NCI-H1694 (cell line): ENCODE measurements at regions not wholly inside any gene's neighbourhood (a gene's known extent, or its start where the extent isn't known, plus 50 kb on each side); places are given as distances from the start of the nearest gene placed in this dataset.

ENCODE experiments used
- DNase-seq: peaks from one replicate; lab custom pipeline; 2025; lab: John Stamatoyannopoulos, UW

DNA sequence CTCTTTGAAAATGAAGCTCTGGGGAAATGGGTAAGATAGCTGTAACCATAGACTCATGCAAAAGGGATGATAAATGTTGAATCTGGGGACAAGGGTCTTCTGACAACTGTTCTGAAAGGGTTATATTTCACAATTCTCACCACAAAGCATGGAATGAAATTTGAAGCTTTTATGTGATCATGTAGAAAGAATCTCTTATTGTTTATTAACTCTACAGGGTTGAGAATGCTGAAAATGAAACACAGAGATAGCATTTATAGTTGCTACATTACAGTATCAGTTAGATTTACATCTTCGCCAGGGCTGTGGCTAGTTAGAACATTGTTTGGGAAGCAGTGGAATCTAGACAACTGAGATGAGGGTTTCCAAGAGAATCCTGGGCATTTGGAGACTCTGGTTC lies 97.4 kb upstream of the LHCGR start:
- no peak for DNase-seq

DNA sequence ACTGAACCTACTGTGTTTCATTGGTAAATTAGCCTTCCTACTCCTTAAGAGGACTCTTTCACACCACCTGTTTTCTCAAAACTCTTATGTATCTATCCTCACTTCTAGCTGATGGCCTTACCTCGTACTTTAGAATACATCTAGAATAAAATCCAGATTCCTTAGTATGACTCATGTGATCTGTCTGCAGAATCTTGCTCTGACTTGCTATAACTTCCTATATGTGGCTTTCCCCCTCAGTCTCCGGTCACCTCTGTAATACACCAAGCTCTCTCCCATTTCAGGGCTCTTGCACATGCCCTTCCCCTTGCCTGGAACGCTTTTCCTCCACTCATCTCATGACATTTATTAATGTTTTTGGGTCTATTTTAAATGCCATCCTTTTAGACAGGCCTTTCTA lies 95.6 kb upstream of the LHCGR start:
- no peak for DNase-seq

DNA sequence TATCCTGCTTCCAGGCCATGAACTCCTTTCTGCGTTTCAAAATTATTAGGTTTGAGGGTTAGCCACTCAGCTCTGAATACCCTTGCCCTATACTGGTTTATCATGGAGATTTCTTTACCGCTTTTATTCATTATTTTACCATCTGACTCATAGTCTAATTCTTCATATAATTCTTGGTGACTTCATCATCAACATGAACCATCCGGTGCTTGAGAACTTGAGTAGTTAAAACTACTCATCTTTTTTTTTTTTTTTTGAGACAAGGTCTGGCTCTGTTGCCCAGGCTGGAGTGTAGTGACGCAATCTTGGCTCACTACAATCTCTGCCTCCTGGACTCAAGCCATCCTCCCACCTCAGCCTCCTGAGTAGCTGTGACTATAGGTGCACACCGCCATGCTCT lies 94.2 kb upstream of the LHCGR start:
- DNase-seq, result no peak

DNA sequence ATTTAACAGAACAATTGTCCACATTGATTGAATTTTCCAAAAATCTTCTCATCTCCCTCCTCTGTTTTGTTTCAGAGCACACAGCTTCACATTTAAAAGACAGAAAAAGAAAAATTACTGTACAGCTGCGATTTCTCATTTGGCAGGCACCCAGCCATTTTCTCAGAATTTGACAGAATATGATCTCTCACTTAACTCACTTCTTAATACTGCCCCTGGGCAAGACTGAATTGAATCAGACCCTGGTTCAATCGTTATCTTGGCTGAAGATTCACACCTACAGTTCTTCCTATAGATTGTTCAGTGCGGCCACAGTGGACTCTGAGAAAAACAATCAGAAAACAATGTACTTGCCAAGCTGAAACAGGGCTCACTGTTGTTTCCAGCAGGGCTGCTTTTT lies 90.2 kb upstream of the LHCGR start:
- no peak for DNase-seq

DNA sequence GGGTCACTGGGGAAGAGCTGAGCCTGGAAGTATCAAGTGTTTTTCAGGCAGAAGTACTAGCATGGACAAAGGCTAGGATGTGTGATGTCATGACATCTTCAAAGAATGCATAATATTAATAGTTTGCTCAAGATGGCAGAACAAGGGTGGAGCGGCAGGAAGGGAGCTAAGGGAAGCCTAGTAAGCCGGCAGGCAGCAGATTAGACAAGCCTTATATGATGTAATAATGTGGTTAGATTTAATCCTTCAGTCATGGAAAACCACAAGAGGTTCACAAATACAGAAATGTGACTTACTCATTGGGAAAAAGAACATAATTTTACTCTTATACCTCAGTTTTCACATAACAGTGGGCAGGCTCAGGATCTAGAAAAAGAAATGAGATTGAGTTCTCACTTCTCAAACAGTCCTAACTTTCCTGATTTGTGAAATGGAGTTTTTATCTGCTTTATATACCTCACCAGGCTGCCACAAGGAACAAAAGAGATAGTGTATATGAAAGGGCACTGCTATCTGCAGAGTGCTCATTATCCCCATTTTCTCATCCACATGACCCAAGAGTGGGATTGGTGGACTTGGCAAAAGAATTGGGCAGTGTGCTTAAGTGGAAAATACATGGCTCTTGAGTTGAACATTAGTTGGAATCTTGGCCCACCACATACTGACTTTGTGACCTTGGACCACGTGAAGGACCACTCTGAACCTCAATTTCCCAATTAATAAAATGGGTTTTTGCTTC lies 89.1 kb upstream of the LHCGR start:
- DNase-seq, result no peak

DNA sequence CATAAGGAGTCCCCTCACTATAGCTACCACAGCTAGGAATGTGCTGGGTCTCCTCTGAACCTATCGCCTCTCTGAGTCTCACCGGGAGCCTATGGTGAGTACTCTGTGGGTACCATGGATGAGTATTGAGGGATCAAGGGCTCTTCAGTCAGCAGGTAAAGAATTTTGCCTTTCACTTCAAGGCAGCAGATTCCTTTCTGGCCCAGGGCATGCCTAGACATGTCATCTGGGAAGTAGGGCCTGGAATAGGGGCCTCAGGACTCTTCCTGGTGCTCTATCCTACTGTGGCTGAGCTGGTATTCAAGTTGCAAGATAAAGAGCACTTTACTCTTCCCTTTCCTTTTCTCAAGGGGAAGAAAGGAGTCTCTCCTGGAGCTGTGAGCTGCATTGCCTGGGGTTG lies 85.6 kb upstream of the LHCGR start:
- no peak for DNase-seq

DNA sequence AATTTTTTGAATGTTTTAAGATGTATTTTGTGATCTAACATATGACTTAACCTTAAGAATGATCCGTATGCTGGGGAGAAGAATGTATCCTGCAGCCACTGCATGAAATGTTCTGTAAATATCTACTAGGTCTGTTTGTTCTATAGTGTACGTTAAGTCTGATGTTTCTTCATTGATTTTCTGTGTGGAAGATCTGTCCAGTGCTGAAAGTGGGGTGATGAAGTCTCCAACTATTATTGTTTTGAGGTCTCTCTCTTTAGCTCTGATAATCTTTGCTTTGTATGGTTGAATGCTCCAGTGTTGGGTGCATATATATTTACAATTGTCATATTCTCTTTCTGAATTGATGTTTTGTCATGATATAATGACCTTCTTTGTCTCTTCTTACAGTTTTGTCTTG lies 82.5 kb upstream of the LHCGR start:
- DNase-seq, result no peak

DNA sequence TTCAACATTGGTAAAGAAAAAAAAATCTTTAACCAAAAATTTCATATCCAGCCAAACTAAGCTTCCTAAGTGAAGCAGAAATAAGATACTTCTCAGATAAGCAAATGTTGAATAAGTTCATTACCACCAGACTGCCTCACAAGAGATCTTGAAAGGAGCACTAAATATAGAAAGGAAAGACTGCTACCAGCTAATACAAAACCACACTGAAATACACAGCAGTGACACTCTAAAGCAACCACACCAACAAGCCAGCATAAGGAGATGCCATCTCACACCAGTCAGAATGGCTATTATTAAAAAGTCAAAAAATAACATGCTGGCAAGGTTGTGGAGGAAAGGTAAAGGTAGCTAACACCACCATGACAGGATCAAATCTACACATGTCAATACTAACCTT lies 74.0 kb upstream of the LHCGR start:
- no peak for DNase-seq

DNA sequence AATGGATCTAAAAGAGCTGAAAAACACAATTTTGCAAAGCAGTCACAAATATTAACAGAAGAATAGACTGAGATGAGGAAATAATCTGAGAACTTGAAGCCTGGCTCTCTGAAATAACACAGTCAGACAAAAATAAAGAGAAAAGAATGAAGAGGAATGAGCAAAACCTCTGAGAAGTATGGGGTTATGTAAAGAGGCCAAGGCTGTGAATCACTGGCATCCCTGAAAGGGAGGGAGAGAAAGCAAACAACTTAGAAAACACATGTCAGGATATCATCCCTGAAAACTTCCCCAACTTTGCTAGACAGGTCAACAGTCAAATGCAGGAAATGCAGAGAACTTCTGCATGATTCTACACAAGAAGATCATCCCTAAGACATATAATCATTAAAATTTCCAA lies 73.5 kb upstream of the LHCGR start:
- DNase-seq, result no peak

DNA sequence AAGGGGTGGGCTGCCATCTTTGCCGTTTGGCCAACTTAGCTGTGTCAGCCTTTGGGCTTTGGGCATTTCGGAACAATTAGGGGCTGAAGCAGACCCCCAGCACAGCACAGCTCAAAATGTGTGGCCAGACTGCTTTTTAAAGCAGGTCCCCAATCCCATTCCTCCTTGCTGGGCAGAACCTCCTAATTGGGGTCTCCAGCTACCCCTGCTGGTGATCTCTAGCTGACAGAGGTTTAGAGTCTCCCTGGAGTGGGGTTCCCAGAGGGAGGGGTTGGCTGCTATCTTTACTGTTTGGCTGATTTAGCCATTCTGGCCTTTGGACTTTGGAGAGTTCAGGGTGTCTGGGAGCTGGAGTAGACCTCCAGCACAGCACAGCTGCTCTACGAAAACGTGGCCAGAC lies 71.5 kb upstream of the LHCGR start:
- no peak for DNase-seq

DNA sequence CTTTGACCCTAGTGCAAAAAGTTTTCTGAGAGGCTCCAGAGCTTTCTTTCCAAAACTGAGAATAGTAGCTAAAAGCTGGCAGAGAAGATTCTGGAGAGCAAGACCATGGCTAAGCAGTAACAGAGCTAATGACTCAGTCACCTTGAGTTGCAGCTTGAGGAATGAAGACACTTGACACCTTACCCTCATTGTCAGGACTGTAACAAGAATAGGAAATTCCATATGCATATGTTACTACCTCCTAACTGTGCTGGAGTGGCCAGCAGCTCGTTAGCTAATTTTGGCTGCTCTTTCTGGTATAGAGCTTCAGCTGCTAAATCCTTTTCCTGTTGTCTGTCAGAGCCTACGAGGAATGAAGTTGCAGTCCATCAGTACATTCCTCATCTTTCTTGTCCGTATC lies 68.6 kb upstream of the LHCGR start:
- no peak for DNase-seq

DNA sequence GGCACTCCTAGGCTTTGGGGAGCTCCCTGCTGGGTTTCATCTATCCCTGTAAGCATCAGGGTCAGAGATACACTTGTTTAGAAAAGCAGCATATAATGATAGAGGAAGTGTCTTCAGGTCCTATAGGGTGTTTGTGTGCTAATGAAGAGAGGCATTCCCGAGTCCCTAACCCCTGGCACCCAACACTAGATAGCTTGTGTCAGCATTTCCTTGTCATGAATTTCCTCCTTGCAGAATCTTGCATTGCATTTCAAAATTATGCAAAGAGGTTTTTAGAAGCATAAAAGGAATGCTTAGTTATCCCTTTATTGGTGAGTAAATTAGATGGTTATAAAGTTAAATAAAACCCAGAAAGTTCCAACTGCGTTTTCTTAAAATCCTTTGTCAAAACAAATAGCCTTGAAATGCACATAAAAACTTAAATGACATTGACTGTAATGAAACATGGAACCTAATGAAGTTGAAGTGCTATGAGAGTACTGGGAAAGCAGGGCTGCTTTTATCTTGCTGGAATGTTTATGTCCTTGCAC lies 63.7 kb upstream of the LHCGR start:
- no peak for DNase-seq

DNA sequence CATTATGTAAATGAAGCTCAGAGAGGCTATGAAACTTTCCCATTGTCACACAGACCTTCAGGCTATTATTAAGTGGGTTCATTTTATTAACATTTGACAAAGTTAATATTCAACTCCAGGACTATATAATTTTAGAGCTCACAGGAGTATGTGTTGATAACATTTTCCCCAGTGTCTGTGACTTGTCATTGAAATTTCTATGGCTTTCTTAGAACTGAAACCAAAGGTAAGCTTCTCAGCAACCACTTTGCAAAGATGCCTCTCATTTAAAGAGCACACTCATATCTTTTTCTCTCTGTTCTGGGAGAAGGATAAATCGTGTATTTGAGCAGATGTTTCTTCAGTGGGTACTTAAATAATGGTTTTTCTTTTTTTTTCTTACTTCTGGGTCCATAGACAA lies 61.8 kb upstream of the LHCGR start:
- no peak for DNase-seq

DNA sequence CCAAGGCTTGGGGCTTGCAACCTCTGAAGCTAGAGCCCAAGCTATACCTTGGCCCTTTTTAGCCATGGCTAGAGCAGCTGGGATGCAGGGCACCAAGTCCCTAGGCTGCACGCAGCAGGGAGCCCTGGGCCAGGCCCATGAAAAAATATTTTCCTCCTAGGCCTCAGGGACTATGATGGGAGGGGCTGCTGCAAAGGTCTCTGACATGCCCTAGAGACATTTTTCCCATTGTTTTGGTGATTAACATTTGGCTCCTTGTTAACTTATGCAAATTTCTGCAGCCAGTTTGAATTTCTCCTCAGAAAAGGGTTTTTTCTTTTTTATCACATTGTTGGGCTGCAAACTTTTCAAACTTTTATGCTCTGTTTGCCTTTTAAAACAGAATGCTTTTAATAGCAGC lies 56.9 kb upstream of the LHCGR start:
- DNase-seq, result no peak

DNA sequence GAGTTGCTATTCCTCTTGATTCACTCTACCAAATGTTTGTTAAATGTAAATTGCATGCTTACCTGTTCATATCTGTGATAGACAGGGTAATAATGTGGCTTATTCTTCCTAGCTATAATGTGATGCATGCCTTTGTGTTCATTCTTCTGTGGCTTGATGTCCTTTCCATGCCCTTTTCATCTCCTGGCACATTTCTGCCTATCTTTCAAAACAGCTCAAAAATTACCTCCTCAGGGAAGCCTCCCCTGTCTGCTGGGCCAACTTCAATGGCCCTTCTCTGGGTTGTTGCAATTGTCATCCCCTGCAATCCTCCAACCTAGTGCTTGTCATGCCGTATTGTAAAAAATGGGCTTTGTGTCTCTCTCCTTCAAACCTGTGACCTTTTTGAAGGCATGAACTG lies 52.8 kb upstream of the LHCGR start:
- DNase-seq, result no peak
